GM12872 (cell line): ENCODE measurements at regions not wholly inside any gene's neighbourhood (a gene's known extent, or its start where the extent isn't known, plus 50 kb on each side); places are given as distances from the start of the nearest gene placed in this dataset.

ENCODE experiments used
- CTCF ChIP-seq: IDR thresholded peaks from 3 replicates; pipeline ENCODE4 v1.5.1; 2011; ENCODE audit warnings: low read depth, mild to moderate bottlenecking, low read length, moderate library complexity; ENCODE audit not compliant: insufficient read depth

DNA sequence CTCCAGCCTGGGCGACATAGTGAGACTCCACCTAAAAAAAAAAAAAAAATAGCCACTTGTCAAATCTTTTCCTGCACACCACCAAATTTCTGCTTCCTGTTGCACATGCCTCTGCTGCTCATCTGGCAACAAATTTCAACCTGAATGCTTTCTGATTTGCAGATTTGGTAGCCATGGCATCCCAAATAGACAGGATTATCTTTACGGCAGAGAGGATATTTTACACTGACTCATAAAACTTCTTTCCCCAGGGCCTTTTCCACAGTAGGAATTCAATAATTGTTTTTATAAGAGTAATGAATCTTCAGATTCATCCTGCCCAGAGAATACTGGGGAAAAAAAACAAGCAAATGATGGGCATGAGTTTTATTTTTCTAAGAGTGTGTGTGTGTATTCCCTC lies 264.6 kb downstream of the FRK start:
- no peak for TF ChIP-seq CTCF

DNA sequence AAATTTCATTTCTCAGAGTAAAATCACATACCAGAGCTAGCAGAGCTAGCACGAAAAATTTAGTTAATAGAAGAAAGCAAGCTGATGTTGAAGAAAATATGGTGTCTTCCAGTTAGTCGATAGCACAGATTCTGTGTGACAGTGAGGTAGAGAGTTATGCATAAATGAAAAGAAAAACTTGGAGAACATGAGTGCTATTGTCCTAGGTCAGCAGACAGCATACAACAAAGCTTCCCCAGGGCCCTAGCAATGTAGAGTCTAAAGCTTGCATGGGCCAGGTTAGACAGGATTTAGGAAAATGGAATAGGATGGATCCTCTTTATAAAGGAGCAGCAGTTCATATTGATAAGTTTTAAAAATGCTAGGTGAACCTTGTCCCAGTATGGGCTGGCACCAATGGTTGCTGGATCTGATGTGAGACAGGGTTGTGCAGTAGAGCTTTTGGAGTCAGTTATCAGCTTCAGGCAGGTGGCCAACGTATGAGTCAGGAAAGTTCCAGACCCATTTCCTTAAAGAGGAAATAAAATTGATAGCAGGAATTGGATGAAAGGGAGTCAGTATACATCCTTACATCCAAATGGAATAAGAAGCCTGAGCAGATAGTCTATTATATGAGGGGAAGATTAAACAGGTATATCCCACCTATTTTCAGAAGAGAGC lies 277.2 kb downstream of the FRK start:
- TF ChIP-seq CTCF: no peak

DNA sequence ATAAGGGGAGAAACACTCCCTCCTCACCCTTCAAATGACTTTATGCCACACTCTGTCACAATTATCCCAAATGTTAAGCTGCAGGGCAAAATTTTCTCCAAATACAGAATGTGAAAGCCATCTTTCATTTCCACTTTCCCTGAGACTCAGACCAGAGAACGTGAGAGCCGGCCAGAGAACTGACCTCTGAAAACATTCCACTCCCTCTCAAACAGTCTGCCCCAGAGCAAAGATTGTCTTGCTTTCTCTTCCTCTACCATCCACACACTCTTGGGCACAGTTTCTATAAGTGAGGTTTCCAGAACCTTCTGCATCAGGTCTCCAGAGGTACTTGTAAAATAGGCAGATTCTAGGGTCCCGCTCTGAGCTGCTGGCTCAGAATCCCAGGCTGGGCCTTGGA lies 278.1 kb downstream of the FRK start:
- no peak for TF ChIP-seq CTCF

DNA sequence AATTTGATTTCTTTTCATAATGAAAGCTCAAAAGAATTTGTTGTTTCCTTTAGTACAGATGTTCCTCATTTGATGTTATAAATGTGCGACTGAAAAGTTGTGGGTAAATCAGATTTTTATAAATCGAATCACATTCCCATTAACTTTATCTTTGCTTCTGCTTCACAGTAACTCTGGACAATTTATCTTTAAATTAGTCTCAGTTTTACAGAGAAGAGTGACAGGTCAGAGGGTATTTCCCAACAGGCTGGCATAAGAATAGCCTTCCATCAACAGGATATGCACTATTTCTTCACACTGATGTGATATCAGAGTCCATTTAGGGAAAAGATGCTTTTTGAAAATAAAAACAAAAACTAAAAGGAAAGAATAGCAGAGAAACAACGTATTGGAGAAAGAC lies 286.9 kb downstream of the FRK start:
- no peak for TF ChIP-seq CTCF

GRCh38 chr6:115770851-115771250 lies 289.8 kb downstream of the FRK start:
- no peak for TF ChIP-seq CTCF

DNA sequence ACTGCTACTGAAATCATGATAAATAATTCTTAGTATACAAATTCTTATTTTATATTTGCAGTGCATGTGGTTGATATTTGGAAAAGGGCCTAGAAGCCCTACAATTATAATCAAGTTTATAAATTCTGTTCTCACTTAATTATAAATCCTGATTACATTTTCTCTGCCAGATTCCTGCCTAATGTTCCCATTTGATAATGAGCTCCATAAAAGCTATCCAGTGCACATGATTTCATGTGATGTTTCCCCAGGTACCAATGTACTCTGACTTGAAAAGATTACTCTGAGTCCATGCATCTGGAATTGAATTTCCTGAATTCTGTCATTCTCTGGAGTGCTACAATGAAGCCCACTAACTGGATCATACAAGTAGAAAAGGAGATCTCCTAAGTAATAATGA lies 292.2 kb downstream of the FRK start:
- no peak for TF ChIP-seq CTCF

DNA sequence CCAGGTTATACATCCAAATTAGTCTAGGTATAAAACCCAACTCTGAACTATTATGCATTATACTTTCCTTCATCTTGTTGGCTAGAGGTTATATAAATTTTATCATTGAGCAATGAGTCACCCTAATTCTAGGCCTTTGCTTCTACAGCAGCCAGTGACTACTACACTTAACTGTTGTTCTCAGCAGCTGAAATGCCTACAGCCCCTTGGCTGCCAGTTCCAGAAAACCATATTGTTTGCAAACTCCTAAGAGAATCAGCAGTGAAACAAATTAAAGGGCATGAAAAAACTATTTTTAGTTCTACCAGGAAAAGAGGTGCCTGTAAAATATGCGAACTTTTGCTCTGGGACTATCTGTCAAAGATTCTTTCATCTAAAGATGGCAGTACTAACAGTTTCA lies 292.8 kb downstream of the FRK start:
- TF ChIP-seq CTCF: no peak
